BLaER1 treated with 17β-estradiol and CSF1 and Interleukin-3, amounts not matched to agents 10 nM and 100 nM (cell line): ENCODE measurements at regions not wholly inside any gene's neighbourhood (a gene's known extent, or its start where the extent isn't known, plus 50 kb on each side); places are given as distances from the start of the nearest gene placed in this dataset.

Experiments used
- H3K27ac ChIP-seq, 11 experiments: shearing (Covaris generic); formaldehyde crosslinking; 2 replicates each; pipeline ENCODE4 v1.8.1; 2022
- H3K27me3 ChIP-seq, 11 experiments: shearing (Covaris generic); formaldehyde crosslinking; 2 replicates each; pipeline ENCODE4 v1.8.1; 2022
- H3K36me3 ChIP-seq, 11 experiments: shearing (Covaris generic); formaldehyde crosslinking; 2 replicates each; pipeline ENCODE4 v1.8.1; 2022
- H3K4me1 ChIP-seq, 10 experiments: shearing (Covaris generic); formaldehyde crosslinking; 2 replicates each; pipeline ENCODE4 v1.8.1; 2022
- H3K4me2 ChIP-seq, 11 experiments: shearing (Covaris generic); formaldehyde crosslinking; 2 replicates each; pipeline ENCODE4 v1.8.1; 2022
- H3K4me3 ChIP-seq, 10 experiments: shearing (Covaris generic); formaldehyde crosslinking; 2 replicates each; pipeline ENCODE4 v1.8.1; 2022
- H3K9ac ChIP-seq, 11 experiments: shearing (Covaris generic); formaldehyde crosslinking; 2 replicates each; pipeline ENCODE4 v1.8.1; 2022
- H3K9me3 ChIP-seq, 11 experiments: shearing (Covaris generic); formaldehyde crosslinking; replicated peaks in 1 of 11; 2 replicates each; pipeline ENCODE4 v1.8.1; 2022
- H4K20me1 ChIP-seq, 11 experiments: shearing (Covaris generic); formaldehyde crosslinking; 2 replicates each; pipeline ENCODE4 v1.8.1; 2022
- Cebpa-rat ChIP-seq, 11 experiments: shearing (Covaris generic); IDR thresholded peaks; 2 replicates each; pipeline ENCODE4 v1.8.1; 2022

DNA sequence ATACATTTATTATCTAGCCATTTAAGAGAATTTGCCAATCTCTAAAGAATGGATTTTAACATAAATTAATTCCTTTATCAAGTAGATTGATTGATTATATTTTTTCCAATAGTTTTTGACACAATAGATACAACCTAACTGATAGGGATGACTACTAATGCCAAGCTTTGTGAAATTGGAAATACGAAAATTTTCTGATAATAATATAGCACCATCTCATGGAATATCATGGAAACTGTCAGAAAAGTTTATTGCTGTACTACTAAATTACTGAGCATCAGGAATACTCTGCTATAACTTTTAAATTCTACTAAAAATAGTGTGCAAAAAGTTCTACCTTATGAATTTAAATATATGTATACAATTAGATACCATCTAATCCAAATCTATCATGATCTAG lies 101.8 kb upstream of the MAP2 start:
- no peaks in the 10 kb centered on the region for H3K27me3 ChIP-seq
- H3K4me2 ChIP-seq = no peak overlapping the region
- H3K4me3 ChIP-seq = no peak overlapping the region
- H3K36me3 ChIP-seq = no peaks in the 10 kb centered on the region
- no peak for TF ChIP-seq Cebpa-rat (IDR thresholded peaks at IDR 0.05)
- H4K20me1 ChIP-seq = no peaks in the 10 kb centered on the region
- no peaks in the 10 kb centered on the region for H3K9me3 ChIP-seq
- H3K4me1 ChIP-seq = no peaks in the 10 kb centered on the region
- no peak overlapping the region for H3K9ac ChIP-seq
- H3K27ac ChIP-seq = no peak overlapping the region

DNA sequence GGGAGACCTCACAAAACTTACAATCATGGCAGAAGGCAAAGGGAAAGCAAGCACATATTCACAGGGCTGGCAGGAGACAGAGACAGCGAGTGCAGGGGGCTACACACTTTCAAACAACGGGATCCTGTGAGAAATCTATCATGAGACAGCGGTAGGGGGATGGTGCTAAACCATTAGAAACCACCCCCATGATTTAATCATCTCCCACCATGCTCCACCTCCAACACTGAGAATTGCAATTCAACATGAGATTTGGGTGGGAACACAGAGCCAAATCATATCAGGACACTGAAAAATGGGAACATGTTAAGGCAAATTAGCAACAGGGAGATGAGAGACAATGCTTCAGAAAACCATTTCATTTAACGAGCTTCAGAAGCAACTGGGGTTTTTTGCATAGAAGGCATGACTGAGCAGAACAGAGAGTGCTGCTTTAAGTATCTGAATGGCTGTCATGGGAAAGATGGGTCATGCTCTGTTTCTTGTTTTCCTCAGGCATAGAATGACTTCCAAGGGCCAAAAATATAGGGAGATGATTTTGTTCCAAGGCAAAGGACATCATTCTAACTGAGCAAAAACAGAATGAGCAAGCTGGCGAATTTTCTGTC lies 100.8 kb upstream of the MAP2 start:
- Histone ChIP-seq H3K4me1 (no peaks in the 10 kb centered on the region), H4K20me1 (no peaks in the 10 kb centered on the region), H3K4me2 (no peak overlapping the region), H3K27me3 (no peaks in the 10 kb centered on the region), H3K4me3 (no peak overlapping the region), H3K27ac (no peak overlapping the region), H3K9me3 (no peaks in the 10 kb centered on the region), H3K9ac (no peak overlapping the region), H3K36me3 (no peaks in the 10 kb centered on the region)
- TF ChIP-seq Cebpa-rat (IDR thresholded peaks at IDR 0.05) = no peak

DNA sequence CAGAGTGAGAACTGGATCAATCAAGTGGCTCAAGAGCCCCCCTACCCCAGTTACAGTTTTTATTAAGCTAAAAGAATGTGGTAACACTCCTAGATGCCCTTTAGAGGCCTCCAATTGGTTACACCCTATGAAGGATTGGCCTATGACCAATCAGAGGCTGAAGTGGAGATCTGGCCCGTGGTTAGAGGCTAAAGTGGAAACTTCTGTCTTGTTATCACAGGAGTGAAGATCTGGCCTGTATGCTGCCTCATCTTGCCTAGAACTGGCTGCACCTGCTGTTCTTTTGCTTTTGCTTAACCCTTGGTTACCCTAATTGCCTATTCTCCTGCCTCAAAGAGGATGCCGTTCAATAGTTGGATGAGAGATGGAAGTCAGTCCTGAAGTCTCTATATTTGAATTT lies 100.1 kb upstream of the MAP2 start:
- TF ChIP-seq Cebpa-rat (IDR thresholded peaks at IDR 0.05) = no peak
- no peak overlapping the region for H3K4me2 ChIP-seq
- H3K9me3 ChIP-seq = no peaks in the 10 kb centered on the region
- H3K9ac ChIP-seq = no peak overlapping the region
- H3K36me3 ChIP-seq = no peaks in the 10 kb centered on the region
- H3K27me3 ChIP-seq = no peaks in the 10 kb centered on the region
- no peak overlapping the region for H3K4me3 ChIP-seq
- H3K27ac ChIP-seq = no peak overlapping the region
- no peaks in the 10 kb centered on the region for H4K20me1 ChIP-seq
- H3K4me1 ChIP-seq = no peaks in the 10 kb centered on the region

DNA sequence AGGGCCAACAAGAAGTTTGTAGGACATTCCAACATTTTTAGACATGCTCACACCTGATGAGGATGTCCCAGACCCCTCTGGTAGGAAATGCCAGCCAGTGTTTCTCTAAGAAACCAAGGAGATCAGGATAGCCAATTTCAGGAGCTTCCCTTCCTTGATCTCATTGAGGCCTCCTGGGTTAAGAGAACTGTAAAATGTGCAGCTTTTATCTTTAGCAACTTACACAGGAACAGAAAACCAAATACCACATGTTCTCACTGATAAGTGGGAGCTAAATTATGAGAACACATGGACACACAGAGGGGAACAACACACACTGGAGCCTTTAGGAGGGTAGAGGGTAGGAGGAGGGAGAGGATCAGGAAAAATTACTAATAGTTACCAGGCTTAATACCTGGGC lies 99.6 kb upstream of the MAP2 start:
- Histone ChIP-seq H4K20me1 (no peaks in the 10 kb centered on the region), H3K9ac (no peak overlapping the region), H3K27ac (no peak overlapping the region), H3K9me3 (no peaks in the 10 kb centered on the region), H3K4me1 (no peaks in the 10 kb centered on the region), H3K36me3 (no peaks in the 10 kb centered on the region), H3K27me3 (no peaks in the 10 kb centered on the region), H3K4me2 (no peak overlapping the region), H3K4me3 (no peak overlapping the region)
- no peak for TF ChIP-seq Cebpa-rat (IDR thresholded peaks at IDR 0.05)

DNA sequence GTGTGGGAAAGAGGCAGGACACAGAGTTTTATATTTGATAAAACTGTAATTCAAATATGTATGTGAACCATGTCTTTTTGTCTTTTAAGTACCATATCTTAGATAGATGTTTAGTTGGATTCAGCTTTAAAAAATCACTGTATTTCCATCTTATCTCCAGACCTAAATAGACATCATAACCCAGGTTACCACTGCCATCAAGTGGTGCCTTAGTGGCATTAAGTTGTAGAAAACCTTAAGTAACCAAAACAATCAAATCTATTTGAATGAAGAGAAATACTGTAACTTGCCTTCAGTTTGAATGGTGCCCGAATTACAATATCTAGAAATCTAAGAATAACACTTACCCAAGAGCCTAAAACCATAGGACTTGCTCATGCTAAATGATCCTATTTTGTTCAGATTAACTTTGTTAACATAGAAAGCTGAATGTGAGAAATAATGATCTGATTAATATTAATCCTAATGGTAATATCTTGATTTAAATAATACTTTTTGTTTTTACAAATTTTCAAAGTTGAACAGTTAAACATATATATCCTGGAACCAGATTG lies 92.5 kb upstream of the MAP2 start:
- Histone ChIP-seq H3K4me1 (no peaks in the 10 kb centered on the region), H4K20me1 (no peaks in the 10 kb centered on the region), H3K4me2 (no peak overlapping the region), H3K9me3 (no peaks in the 10 kb centered on the region), H3K36me3 (no peaks in the 10 kb centered on the region), H3K9ac (no peak overlapping the region), H3K27me3 (no peaks in the 10 kb centered on the region), H3K4me3 (no peak overlapping the region), H3K27ac (no peak overlapping the region)
- TF ChIP-seq Cebpa-rat (IDR thresholded peaks at IDR 0.05) = no peak

DNA sequence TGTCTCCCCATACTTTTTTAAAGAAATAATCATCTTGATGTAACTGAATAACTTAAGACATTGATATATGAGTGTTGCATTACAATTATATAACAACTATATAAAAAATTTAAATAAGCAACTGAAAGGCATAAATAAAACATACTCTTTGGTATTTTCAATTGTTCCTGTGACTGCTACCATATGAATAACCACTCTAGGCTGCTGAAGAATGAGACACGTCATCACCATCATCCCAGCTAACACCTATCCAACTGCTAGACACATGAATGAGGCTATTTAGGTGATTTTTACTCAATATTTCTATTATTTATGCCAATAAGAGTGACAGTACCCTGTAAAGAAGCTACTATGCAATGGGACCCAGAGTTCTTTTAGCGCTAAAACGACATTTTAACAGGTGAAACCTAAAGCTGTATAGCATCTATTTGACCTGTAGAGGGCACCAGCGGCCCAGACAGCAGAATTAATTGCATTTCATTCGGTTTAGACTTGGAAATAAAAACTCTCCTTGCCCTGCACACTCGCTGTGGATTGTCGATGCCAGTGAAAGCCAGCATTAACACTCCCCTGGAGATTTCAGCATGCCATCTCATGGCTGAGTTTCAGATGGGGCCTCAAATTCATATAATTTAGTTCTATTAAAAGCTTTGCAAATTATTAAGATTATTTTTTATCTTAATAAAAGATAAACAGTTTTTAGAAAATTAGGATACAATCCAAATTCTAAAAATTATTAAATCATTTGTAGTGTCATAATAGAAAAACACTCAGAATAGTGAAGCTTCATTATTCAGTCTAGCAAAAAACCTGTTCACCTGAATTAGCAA lies 89.4 kb upstream of the MAP2 start:
- Histone ChIP-seq H3K9me3 (no peaks in the 10 kb centered on the region), H3K36me3 (no peaks in the 10 kb centered on the region), H3K27me3 (no peaks in the 10 kb centered on the region), H3K27ac (no peak overlapping the region), H3K9ac (no peak overlapping the region), H3K4me3 (no peak overlapping the region), H3K4me2 (no peak overlapping the region), H4K20me1 (no peaks in the 10 kb centered on the region), H3K4me1 (no peaks in the 10 kb centered on the region)
- no peak for TF ChIP-seq Cebpa-rat (IDR thresholded peaks at IDR 0.05)

DNA sequence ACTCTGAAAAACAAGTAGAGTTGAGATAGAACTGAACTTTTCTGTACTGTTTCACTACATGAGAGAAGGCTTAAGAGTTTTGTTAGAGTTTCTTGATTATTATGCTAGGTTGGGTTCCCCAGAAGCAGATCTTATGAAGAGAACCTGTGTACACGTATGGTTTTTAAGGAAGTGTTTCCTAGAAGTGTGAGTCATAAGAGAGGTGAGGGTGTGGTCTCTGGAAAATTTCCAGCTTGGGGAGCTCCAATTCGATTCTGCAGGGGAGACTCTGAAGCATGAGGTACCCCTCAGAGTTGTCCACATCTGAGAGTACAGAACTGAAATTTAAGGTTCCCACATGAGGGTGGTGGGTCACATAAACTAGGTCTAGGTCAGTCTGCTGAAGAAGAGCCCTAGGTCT lies 83.3 kb upstream of the MAP2 start:
- no peak overlapping the region for H3K4me2 ChIP-seq
- no peak overlapping the region for H3K27ac ChIP-seq
- H3K9ac ChIP-seq = no peak overlapping the region
- H3K4me1 ChIP-seq = no peaks in the 10 kb centered on the region
- no peaks in the 10 kb centered on the region for H3K36me3 ChIP-seq
- no peak overlapping the region for H3K4me3 ChIP-seq
- H4K20me1 ChIP-seq = no peaks in the 10 kb centered on the region
- no peaks in the 10 kb centered on the region for H3K27me3 ChIP-seq
- no peak for TF ChIP-seq Cebpa-rat (IDR thresholded peaks at IDR 0.05)
- no peaks in the 10 kb centered on the region for H3K9me3 ChIP-seq

DNA sequence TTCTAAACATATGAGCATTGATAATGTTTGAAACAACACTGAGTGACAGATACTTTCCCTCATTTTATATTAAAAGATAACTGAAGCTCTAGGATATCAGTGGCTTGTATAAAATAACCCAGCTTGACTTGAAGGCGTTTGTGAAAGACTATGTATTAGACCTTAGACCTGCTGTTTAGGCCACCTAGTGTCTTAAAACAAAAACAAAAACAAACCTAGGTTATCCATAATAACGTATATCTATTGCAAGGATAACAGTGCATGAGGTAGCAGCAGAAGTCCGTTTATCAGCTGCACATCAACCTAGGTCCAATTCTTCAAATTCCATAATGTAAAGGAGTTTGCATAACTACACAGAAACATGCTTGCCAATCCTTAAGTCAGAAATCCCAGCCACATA lies 79.5 kb upstream of the MAP2 start:
- no peak overlapping the region for H3K27ac ChIP-seq
- no peak overlapping the region for H3K9ac ChIP-seq
- peaks cover 0 to 2% (median 0%) of the 10 kb centered on the region in 10 experiments; a peak in 1 of 20 replicates for H3K4me1 ChIP-seq
- H3K27me3 ChIP-seq = no peaks in the 10 kb centered on the region
- no peaks in the 10 kb centered on the region for H4K20me1 ChIP-seq
- H3K9me3 ChIP-seq = no peaks in the 10 kb centered on the region
- no peaks in the 10 kb centered on the region for H3K36me3 ChIP-seq
- H3K4me2 ChIP-seq = no peak overlapping the region
- no peak overlapping the region for H3K4me3 ChIP-seq
- TF ChIP-seq Cebpa-rat (IDR thresholded peaks at IDR 0.05) = no peak

DNA sequence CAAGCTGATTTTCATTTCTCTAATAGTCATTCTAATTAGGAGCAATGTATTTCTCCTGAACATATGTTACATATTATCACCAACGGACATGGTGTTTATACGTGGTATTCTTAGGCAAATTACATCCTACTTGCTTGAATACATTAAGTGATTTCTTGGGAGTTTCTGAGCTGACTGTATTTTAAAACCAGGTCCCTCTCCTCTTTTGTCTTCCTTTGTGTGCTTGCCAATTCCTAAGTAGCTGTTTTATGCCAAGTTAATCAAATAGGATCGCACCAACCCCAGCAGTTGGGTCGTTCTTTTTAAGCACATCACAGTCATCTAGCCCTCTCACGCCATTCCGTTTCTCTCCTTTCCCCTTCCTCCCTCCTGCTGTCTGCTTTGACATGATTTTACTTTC lies 75.4 kb upstream of the MAP2 start:
- no peak overlapping the region for H3K4me3 ChIP-seq
- no peak for TF ChIP-seq Cebpa-rat (IDR thresholded peaks at IDR 0.05)
- H3K36me3 ChIP-seq = no peaks in the 10 kb centered on the region
- peaks cover 0 to 3% (median 0%) of the 10 kb centered on the region in 10 experiments; a peak in 1 of 20 replicates for H3K4me1 ChIP-seq
- no peak overlapping the region for H3K4me2 ChIP-seq
- H3K27me3 ChIP-seq = no peaks in the 10 kb centered on the region
- H4K20me1 ChIP-seq = no peaks in the 10 kb centered on the region
- no peaks in the 10 kb centered on the region for H3K9me3 ChIP-seq
- no peak overlapping the region for H3K27ac ChIP-seq
- no peak overlapping the region for H3K9ac ChIP-seq

DNA sequence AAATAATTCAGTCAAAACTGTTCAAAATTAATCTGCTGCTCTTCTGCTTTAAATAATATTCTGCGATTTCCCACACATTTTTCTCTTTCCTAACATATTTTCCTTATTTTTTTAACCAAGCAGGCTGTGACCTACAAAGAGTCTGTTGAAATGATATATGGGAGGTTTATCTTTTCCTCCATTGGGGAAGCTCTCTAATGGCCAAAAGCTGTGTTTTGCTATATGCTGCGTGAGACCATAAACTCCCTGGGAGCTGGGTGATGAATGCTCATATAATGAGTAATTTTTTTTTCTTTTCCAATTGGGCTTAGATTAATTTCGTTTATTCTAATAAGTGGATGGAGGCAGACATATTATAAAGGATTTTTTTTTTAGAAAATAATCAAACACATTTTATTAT lies 72.2 kb upstream of the MAP2 start:
- H3K9me3 ChIP-seq = peaks cover 4 to 16% (median 7%) of the 10 kb centered on the region in 11 experiments; a peak in 13 of 22 replicates

More for the DNA sequence above, 72.2 kb upstream of the MAP2 start:
- TF ChIP-seq Cebpa-rat (IDR thresholded peaks at IDR 0.05) = no peak
- Histone ChIP-seq H3K36me3 (no peaks in the 10 kb centered on the region), H3K4me3 (no peak overlapping the region), H4K20me1 (no peaks in the 10 kb centered on the region), H3K4me1 (peaks cover 0 to 3% (median 0%) of the 10 kb centered on the region in 10 experiments; a peak in 1 of 20 replicates), H3K4me2 (no peak overlapping the region), H3K9ac (no peak overlapping the region), H3K27ac (no peak overlapping the region), H3K27me3 (no peaks in the 10 kb centered on the region)
